Upper lobe of left lung (tissue), 4 donors: ENCODE measurements at regions not wholly inside any gene's neighbourhood (a gene's known extent, or its start where the extent isn't known, plus 50 kb on each side); places are given as distances from the start of the nearest gene placed in this dataset.

Experiments
- EP300 ChIP-seq, 4 donors: sonication (generic); formaldehyde crosslinking; IDR thresholded peaks; one replicate each; pipeline ENCODE4 v1.5.1; 2017; ENCODE audit warnings: antibody characterized with exemption in 4 of 4, control low read depth in 2 of 4
- POLR2A ChIP-seq, 4 donors: fragments of 450-650 bp; IDR thresholded peaks; one replicate each; pipeline ENCODE4 v1.5.1; 2016 to 2017; ENCODE audit warnings: antibody characterized with exemption in 4 of 4, mild to moderate bottlenecking in 2 of 4
- POLR2AphosphoS5 ChIP-seq, 2 donors: sonication (generic); formaldehyde crosslinking; IDR thresholded peaks; one replicate each; pipeline ENCODE4 v1.5.1; 2017; ENCODE audit warnings: antibody characterized with exemption in 2 of 2
- TF ChIP-seq, protein P1 (sequence below), 6 experiments: fragments of 450-650 bp in 4 of 6; fragments of 200-600 bp in 2 of 6; sonication (generic) in 2 of 6; IDR thresholded peaks; one replicate each; pipeline ENCODE4 v1.5.1; 2016 to 2019; ENCODE audit warnings: antibody characterized with exemption in 6 of 6

DNA sequence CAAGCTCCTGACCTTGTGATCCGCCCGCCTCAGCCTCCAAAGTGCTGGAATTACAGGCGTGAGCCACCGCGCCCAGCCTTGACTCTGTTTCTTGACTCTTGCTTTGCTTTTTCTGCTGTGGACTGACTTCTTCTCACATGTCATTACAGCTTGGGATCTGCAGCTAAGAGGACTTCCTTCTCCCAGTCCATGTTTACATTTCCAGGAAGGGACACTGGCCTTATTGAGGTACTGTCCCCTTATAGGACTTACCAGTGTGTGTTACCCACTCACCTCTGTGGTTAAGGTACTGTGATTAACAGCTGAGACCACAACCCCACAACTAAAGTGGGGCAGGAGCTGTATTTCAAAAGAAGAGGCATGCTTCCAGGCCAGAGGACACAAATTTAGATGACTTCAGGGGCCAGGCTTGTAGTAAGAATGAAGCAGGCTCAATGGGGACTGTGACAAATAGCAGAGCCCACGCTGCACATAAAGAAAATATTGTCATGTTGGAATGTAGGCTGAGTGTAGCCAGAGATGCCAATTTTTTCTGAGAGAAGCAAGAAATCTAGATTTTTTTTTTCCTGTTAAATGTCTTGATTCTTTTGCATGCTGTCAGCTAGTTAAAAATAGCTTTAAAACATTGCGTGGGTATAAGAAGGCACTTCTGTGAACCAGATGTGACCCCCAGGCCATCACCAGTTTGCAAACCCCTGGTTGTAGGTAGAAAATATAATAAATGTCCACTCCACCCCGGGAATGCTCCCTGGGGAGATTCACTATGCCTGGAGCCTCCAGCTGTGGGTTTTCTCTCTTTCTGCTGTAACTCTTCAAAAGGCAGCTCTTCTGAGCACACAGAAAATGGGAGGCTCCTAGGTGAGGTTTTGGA, 75.0 kb downstream of the PTPDC1 start:
- TF ChIP-seq POLR2A (IDR thresholded peaks at IDR 0.05), result no peak
- TF ChIP-seq, protein P1, sequence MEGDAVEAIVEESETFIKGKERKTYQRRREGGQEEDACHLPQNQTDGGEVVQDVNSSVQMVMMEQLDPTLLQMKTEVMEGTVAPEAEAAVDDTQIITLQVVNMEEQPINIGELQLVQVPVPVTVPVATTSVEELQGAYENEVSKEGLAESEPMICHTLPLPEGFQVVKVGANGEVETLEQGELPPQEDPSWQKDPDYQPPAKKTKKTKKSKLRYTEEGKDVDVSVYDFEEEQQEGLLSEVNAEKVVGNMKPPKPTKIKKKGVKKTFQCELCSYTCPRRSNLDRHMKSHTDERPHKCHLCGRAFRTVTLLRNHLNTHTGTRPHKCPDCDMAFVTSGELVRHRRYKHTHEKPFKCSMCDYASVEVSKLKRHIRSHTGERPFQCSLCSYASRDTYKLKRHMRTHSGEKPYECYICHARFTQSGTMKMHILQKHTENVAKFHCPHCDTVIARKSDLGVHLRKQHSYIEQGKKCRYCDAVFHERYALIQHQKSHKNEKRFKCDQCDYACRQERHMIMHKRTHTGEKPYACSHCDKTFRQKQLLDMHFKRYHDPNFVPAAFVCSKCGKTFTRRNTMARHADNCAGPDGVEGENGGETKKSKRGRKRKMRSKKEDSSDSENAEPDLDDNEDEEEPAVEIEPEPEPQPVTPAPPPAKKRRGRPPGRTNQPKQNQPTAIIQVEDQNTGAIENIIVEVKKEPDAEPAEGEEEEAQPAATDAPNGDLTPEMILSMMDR (IDR thresholded peaks at IDR 0.05), result no peak
- TF ChIP-seq EP300 (IDR thresholded peaks at IDR 0.05), result no peak
- no peak for TF ChIP-seq POLR2AphosphoS5 (IDR thresholded peaks at IDR 0.05)
